B cell (primary cell): ENCODE measurements at regions not wholly inside any gene's neighbourhood (a gene's known extent, or its start where the extent isn't known, plus 50 kb on each side); places are given as distances from the start of the nearest gene placed in this dataset.

Source experiments
- ATAC-seq: fragments of 200-7000 bp; cut with Tn5 transposase; one replicate; pipeline ENCODE4 v1.10.0; 2021; ENCODE audit warnings: low read depth, mild to moderate bottlenecking, moderate number of reproducible peaks, moderate library complexity
- CTCF ChIA-PET: fragments of 350-600 bp; sonication (Branson Sonifier 250); formaldehyde crosslinking; loops from one replicate; lab custom pipeline; 2021; ENCODE audit warnings: antibody characterized with exemption, inconsistent platforms; lab: Charles Lee
- POLR2A ChIA-PET: fragments of 350-600 bp; sonication (Branson Sonifier 250); formaldehyde crosslinking; loops from one replicate; lab custom pipeline; 2021; ENCODE audit warnings: antibody characterized with exemption; lab: Charles Lee
- DNase-seq: peaks from one replicate; pipeline ENCODE4 v3.0.0; 2013
- H2AFZ ChIP-seq: 2 replicates; pipeline ENCODE4 v1.6.1; 2012; ENCODE audit warnings: mild to moderate bottlenecking, low read depth, low read length; ENCODE audit not compliant: insufficient read depth, poor library complexity, severe bottlenecking
- H3K27ac ChIP-seq, 2 donors: 1 replicate in 1 of 2; 2 replicates in 1 of 2; pipeline ENCODE4 v1.5.1; 2012 to 2013; ENCODE audit warnings: low read length in 2 of 2, mild to moderate bottlenecking in 2 of 2, moderate library complexity in 1 of 2
- H3K27me3 ChIP-seq, 4 experiments: fragments of 200-600 bp in 1 of 4; sonication (generic) in 1 of 4; replicated peaks in 1 of 4; 1 replicate in 2 of 4; 2 replicates in 2 of 4; pipeline versions ENCODE4 v1.6.1 to v1.7.0; 2013 to 2016; ENCODE audit warnings: low read length in 3 of 4, mild to moderate bottlenecking in 2 of 4, mixed read lengths in 1 of 4, moderate library complexity in 1 of 4; ENCODE audit not compliant: insufficient read depth in 4 of 4, control insufficient read depth in 3 of 4; ENCODE audit errors: control extremely low read depth in 1 of 4
- H3K36me3 ChIP-seq, 2 experiments: replicated peaks in 1 of 2; 1 replicate in 1 of 2; 2 replicates in 1 of 2; pipeline versions ENCODE4 v1.6.1 to v1.7.1; 2013; ENCODE audit warnings: low read length in 1 of 2; ENCODE audit not compliant: insufficient read depth in 2 of 2, control insufficient read depth in 1 of 2; ENCODE audit errors: control extremely low read depth in 1 of 2, extremely low read depth in 1 of 2
- H3K4me1 ChIP-seq, 2 donors: fragments of 200-600 bp in 1 of 2; sonication (generic) in 1 of 2; 1 replicate in 1 of 2; 2 replicates in 1 of 2; pipeline versions ENCODE4 v1.5.1 to v1.6.1; 2013 to 2017; ENCODE audit warnings: low read length in 2 of 2; ENCODE audit not compliant: control insufficient read depth in 2 of 2, insufficient read depth in 2 of 2
- H3K4me2 ChIP-seq: replicated peaks from 2 replicates; pipeline ENCODE3; 2012; ENCODE audit warnings: mild to moderate bottlenecking, low read depth, low read length; ENCODE audit not compliant: poor library complexity, severe bottlenecking
- H3K4me3 ChIP-seq, 5 experiments: fragments of 200-600 bp in 1 of 5; sonication (generic) in 1 of 5; 1 replicate in 3 of 5; 2 replicates in 2 of 5; pipeline versions ENCODE4 v1.5.1 to v1.7.0; 2011 to 2016; ENCODE audit warnings: low read length in 4 of 5, mild to moderate bottlenecking in 4 of 5, low read depth in 2 of 5, control low read depth in 1 of 5, moderate library complexity in 1 of 5; ENCODE audit not compliant: insufficient read depth in 1 of 5; ENCODE audit errors: control extremely low read depth in 1 of 5, extremely low read depth in 1 of 5
- H3K79me2 ChIP-seq: fragments of 200-600 bp; sonication (generic); one replicate; pipeline ENCODE4 v1.6.0; 2016; ENCODE audit warnings: low read length; ENCODE audit not compliant: control insufficient read depth, insufficient read depth
- H3K9ac ChIP-seq: fragments of 200-600 bp; sonication (generic); 2 replicates; pipeline ENCODE4 v1.6.1; 2017; ENCODE audit warnings: mild to moderate bottlenecking, low read length, moderate library complexity
- H3K9me3 ChIP-seq, 3 donors: one replicate each; pipeline versions ENCODE4 v1.6.1 to v1.7.1; 2013; ENCODE audit warnings: low read length in 2 of 3; ENCODE audit not compliant: control insufficient read depth in 2 of 3, insufficient read depth in 1 of 3; ENCODE audit errors: control extremely low read depth in 1 of 3
- H4K20me1 ChIP-seq: 2 replicates; pipeline ENCODE4 v1.6.0; 2012; ENCODE audit warnings: mild to moderate bottlenecking, low read length; ENCODE audit not compliant: insufficient read depth, control insufficient read depth, poor library complexity, severe bottlenecking
- H3K27ac Mint-ChIP-seq: one replicate; pipeline ENCODE4 v1.8.0; 2021; ENCODE audit warnings: mixed read lengths
- H3K27me3 Mint-ChIP-seq: one replicate; pipeline ENCODE4 v1.8.0; 2021; ENCODE audit warnings: mixed read lengths
- H3K4me1 Mint-ChIP-seq: one replicate; pipeline ENCODE4 v1.8.0; 2021; ENCODE audit warnings: mixed read lengths
- H3K4me3 Mint-ChIP-seq: one replicate; pipeline ENCODE4 v1.8.0; 2021; ENCODE audit warnings: mixed read lengths
- H3K9me3 Mint-ChIP-seq: one replicate; pipeline ENCODE4 v1.8.0; 2022; ENCODE audit warnings: mixed read lengths; ENCODE audit not compliant: insufficient read depth
- CTCF ChIP-seq: fragments of 200-600 bp; IDR thresholded peaks from one replicate; pipeline ENCODE4 v1.8.0; 2022; ENCODE audit warnings: antibody characterized with exemption, mild to moderate bottlenecking
- EZH2 ChIP-seq: IDR thresholded peaks from 2 replicates; pipeline ENCODE4 v1.6.1; 2012; ENCODE audit warnings: borderline replicate concordance, low read depth, mild to moderate bottlenecking, moderate library complexity, low read length; ENCODE audit not compliant: insufficient read depth, poor library complexity, severe bottlenecking
- WGBS: methylation state at CpG from one replicate; pipeline ENCODE4 v1.1.5; 2013; ENCODE audit warnings: missing lambda C conversion rate; ENCODE audit not compliant: insufficient coverage; 5-methylcytosine and 5-hydroxymethylcytosine counted together
- intact Hi-C: fragments of 100-400 bp; cut with micrococcal nuclease; formaldehyde crosslinking; loops from one replicate; pipeline ENCODE4 v1.10.0; 2022

- Histone ChIP-seq H3K36me3 (no peaks in the 10 kb centered on the region), H3K9ac (no peak overlapping the region), H3K27ac (no peak overlapping the region), H3K4me1 (no peaks in the 10 kb centered on the region), H3K79me2 (no peaks in the 10 kb centered on the region), H2AFZ (no peak overlapping the region), H3K9me3 (no peaks in the 10 kb centered on the region), H4K20me1 (no peaks in the 10 kb centered on the region), H3K4me3 (no peak overlapping the region), H3K27me3 (no peaks in the 10 kb centered on the region), H3K4me2 (no peak overlapping the region)
- Mint-ChIP-seq H3K27ac (no peak overlapping the region), H3K4me1 (no peaks in the 10 kb centered on the region), H3K9me3 (peaks cover 8% of the 10 kb centered on the region), H3K4me3 (no peak overlapping the region), H3K27me3 (no peaks in the 10 kb centered on the region)
- ATAC-seq: no peak
- DNase-seq: no peak
- no peak for TF ChIP-seq CTCF
- 100% methylated on average over 1 of the region's 2 CpGs for WGBS
- CTCF ChIA-PET: no interaction called here
- intact Hi-C loops: no loop called here
- POLR2A ChIA-PET: no interaction called here
These were observed 497.3 kb downstream of the NEBL start for GRCh38 chr10:20399772-20400171.

GRCh38 chr10:20396701-20397100, 500.4 kb downstream of the NEBL start:
- H3K36me3 ChIP-seq: no peaks in the 10 kb centered on the region
- no peaks in the 10 kb centered on the region for H4K20me1 ChIP-seq
- no peak overlapping the region for H3K27ac ChIP-seq
- POLR2A ChIA-PET: no interaction called here
- Mint-ChIP-seq H3K4me3 (no peak overlapping the region), H3K9me3 (peaks cover 8% of the 10 kb centered on the region), H3K4me1 (no peaks in the 10 kb centered on the region), H3K27ac (no peak overlapping the region), H3K27me3 (no peaks in the 10 kb centered on the region)
- TF ChIP-seq EZH2: no peak
- TF ChIP-seq CTCF: no peak
- H3K27me3 ChIP-seq: no peaks in the 10 kb centered on the region
- no peak overlapping the region for H2AFZ ChIP-seq
- no peaks in the 10 kb centered on the region for H3K9me3 ChIP-seq
- WGBS: 94% methylated on average over 4 of the region's 4 CpGs
- H3K79me2 ChIP-seq: no peaks in the 10 kb centered on the region
- intact Hi-C loops: no loop called here
- no peaks in the 10 kb centered on the region for H3K4me1 ChIP-seq
- H3K4me2 ChIP-seq: no peak overlapping the region
- CTCF ChIA-PET: no interaction called here
- ATAC-seq (no peak), DNase-seq (no peak)
- no peak overlapping the region for H3K4me3 ChIP-seq
- no peak overlapping the region for H3K9ac ChIP-seq
